PFSK-1 (cell line): ENCODE measurements at regions not wholly inside any gene's neighbourhood (a gene's known extent, or its start where the extent isn't known, plus 50 kb on each side); places are given as distances from the start of the nearest gene placed in this dataset.

Experiments used
- FOXP2 ChIP-seq: optimal IDR thresholded peaks from 2 replicates; pipeline ENCODE3; 2011; ENCODE audit warnings: borderline replicate concordance, control low read depth, inconsistent platforms; ENCODE audit not compliant: insufficient read depth; ENCODE audit errors: extremely low read length, extremely low read depth
- POLR2AphosphoS5 ChIP-seq: IDR thresholded peaks from 2 replicates; pipeline ENCODE4 v1.6.1; 2012; ENCODE audit warnings: low read depth, mild to moderate bottlenecking, control low read depth, low read length, moderate library complexity
- SIN3A ChIP-seq: IDR thresholded peaks from 2 replicates; pipeline ENCODE4 v1.6.1; 2012; ENCODE audit warnings: mild to moderate bottlenecking, low read length, moderate library complexity, borderline replicate concordance; ENCODE audit not compliant: insufficient read depth
- TAF1 ChIP-seq: IDR thresholded peaks from 2 replicates; pipeline ENCODE4 v1.6.1; 2012; ENCODE audit warnings: low read length, control low read depth, borderline replicate concordance; ENCODE audit not compliant: insufficient read depth
- TF ChIP-seq, protein P1 (sequence below), 2 experiments: IDR thresholded peaks; 2 replicates each; pipeline versions ENCODE4 v1.6.1 to v1.8.0; 2011 to 2012; ENCODE audit warnings: low read depth in 2 of 2, low read length in 2 of 2, control low read depth in 1 of 2, inconsistent platforms in 1 of 2, mild to moderate bottlenecking in 1 of 2, moderate library complexity in 1 of 2; ENCODE audit not compliant: insufficient read depth in 1 of 2

DNA sequence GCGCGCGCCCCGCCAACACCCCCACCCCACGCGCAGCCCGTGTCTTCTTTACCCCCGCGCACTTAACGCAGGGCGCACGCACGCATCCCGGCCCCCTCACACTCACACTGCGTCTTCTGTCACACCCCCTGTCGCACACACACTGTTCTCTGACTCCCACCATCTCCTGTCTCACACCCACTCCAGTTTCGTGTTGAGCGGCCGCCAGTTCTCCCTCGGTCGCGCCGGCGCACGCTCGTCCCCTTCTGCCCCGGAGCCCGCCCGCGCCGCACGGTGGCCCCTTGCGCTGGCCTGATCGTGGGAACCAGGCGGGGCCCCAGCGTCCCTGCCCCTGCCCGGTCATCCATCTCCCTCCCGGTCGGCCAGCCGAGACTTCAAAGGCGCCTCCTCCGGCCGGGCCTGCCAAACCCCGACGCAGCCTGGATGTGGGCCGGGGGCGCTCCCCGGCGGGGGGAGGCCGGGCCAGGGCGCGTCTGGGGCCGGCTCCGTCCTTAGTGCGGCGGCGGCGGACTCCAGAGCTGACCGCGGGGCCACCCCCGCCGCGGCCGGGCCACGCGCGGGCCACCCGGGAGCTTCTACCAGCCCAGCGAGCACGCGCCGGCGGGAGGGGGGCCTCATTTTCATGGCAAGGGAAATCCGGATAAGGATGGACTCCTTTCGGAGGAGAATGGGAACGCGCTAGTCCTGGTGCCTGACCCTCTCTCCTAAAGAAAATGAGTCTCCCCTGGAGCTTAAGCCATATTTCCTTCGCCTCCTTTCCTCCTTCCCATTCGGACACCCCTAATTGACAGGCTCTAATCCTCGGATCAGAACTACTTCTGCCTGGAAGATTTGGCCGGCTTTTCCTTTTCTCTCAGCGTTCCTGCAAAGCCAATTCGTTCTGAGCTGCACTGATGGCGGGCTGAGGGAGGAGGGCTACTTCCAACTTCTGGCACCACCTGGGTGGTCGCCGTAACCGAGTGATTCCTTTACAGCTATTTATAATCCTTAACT, 82.0 kb upstream of the HMGA2 start:
- TF ChIP-seq POLR2AphosphoS5: peak; percentile 13; the same call in 1 of the 2 replicates
- TF ChIP-seq, protein P1, sequence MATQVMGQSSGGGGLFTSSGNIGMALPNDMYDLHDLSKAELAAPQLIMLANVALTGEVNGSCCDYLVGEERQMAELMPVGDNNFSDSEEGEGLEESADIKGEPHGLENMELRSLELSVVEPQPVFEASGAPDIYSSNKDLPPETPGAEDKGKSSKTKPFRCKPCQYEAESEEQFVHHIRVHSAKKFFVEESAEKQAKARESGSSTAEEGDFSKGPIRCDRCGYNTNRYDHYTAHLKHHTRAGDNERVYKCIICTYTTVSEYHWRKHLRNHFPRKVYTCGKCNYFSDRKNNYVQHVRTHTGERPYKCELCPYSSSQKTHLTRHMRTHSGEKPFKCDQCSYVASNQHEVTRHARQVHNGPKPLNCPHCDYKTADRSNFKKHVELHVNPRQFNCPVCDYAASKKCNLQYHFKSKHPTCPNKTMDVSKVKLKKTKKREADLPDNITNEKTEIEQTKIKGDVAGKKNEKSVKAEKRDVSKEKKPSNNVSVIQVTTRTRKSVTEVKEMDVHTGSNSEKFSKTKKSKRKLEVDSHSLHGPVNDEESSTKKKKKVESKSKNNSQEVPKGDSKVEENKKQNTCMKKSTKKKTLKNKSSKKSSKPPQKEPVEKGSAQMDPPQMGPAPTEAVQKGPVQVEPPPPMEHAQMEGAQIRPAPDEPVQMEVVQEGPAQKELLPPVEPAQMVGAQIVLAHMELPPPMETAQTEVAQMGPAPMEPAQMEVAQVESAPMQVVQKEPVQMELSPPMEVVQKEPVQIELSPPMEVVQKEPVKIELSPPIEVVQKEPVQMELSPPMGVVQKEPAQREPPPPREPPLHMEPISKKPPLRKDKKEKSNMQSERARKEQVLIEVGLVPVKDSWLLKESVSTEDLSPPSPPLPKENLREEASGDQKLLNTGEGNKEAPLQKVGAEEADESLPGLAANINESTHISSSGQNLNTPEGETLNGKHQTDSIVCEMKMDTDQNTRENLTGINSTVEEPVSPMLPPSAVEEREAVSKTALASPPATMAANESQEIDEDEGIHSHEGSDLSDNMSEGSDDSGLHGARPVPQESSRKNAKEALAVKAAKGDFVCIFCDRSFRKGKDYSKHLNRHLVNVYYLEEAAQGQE (IDR thresholded peaks at IDR 0.05; ENCODE audit: insufficient read depth in 1 of 2, low read depth in 2 of 2, low read length in 2 of 2): no peak
- TF ChIP-seq SIN3A: 0 out of 2 replicates have a peak, but pooled peaks have one; percentile 19
- 0 out of 2 replicates have a peak, but pooled peaks have one; percentile 32 for TF ChIP-seq TAF1
- TF ChIP-seq FOXP2: no peak
